Ishikawa (cell line): ENCODE measurements at regions not wholly inside any gene's neighbourhood (a gene's known extent, or its start where the extent isn't known, plus 50 kb on each side); places are given as distances from the start of the nearest gene placed in this dataset.

ENCODE experiments used
- EP300 ChIP-seq: IDR thresholded peaks from 2 replicates; pipeline ENCODE4 v1.6.1; 2012; ENCODE audit warnings: borderline replicate concordance
- FOXM1 ChIP-seq: IDR thresholded peaks from 2 replicates; pipeline ENCODE4 v1.6.1; 2012; ENCODE audit warnings: low read depth, borderline replicate concordance
- RAD21 ChIP-seq: IDR thresholded peaks from 2 replicates; pipeline ENCODE4 v1.6.1; 2012; ENCODE audit warnings: low read depth
- TAF1 ChIP-seq: IDR thresholded peaks from 2 replicates; pipeline ENCODE4 v1.6.1; 2012; ENCODE audit warnings: low read depth, mild to moderate bottlenecking
- TEAD4 ChIP-seq: IDR thresholded peaks from 2 replicates; pipeline ENCODE4 v1.6.1; 2012
- YY1 ChIP-seq: IDR thresholded peaks from 2 replicates; pipeline ENCODE4 v1.6.1; 2012; ENCODE audit warnings: low read depth
- TF ChIP-seq, protein P1 (sequence below): IDR thresholded peaks from 2 replicates; pipeline ENCODE4 v1.6.1; 2012
- TF ChIP-seq, protein P2 (sequence below): IDR thresholded peaks from 2 replicates; pipeline ENCODE4 v1.6.1; 2012

DNA sequence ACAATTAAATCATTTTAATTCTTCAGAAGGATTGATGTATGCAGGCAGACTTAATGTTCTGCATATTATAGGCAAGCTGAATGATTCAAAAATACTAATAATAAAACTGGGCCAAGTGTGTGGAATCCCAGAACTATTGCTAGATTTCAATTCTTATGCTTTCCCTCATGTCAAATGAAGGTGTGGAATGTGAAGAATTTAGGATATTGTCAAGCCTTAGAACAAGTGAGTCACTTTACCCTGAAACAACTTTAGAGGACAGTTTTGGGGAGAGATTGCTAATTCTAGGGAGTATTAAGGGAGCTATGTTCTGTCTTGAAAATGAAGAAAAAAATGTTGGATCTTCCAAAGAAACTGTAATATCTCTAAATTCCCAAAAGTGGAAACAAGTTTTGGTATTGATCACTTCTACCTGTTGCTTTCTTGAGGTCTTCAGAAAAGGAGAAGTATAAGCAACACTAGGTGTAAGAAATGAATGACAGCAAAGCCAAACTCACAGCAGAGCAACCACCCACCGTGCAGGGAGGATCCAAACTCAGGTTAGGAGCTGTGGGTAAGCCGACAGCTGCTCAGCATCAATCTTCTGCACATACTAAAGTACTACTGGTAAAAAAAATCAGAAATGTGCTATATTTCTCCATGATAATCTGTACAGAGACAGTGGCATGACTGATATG lies 818.1 kb downstream of the SLC4A3 start:
- TF ChIP-seq, protein P1, sequence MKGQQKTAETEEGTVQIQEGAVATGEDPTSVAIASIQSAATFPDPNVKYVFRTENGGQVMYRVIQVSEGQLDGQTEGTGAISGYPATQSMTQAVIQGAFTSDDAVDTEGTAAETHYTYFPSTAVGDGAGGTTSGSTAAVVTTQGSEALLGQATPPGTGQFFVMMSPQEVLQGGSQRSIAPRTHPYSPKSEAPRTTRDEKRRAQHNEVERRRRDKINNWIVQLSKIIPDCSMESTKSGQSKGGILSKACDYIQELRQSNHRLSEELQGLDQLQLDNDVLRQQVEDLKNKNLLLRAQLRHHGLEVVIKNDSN: no peak
- TF ChIP-seq EP300: no peak
- TF ChIP-seq TAF1: no peak
- no peak for TF ChIP-seq RAD21
- TF ChIP-seq YY1: no peak
- TF ChIP-seq TEAD4: no peak
- TF ChIP-seq, protein P2, sequence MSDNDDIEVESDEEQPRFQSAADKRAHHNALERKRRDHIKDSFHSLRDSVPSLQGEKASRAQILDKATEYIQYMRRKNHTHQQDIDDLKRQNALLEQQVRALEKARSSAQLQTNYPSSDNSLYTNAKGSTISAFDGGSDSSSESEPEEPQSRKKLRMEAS: no peak
- TF ChIP-seq FOXM1: no peak
